Spleen (tissue), 11 donors: ENCODE measurements at regions not wholly inside any gene's neighbourhood (a gene's known extent, or its start where the extent isn't known, plus 50 kb on each side); places are given as distances from the start of the nearest gene placed in this dataset.

Experiments
- DNase-seq: peaks from one replicate; pipeline ENCODE4 v3.0.0-alpha.2; 2020
- H3K27ac ChIP-seq, 8 donors: fragments of 200-600 bp; sonication (generic) in 7 of 8; 1 replicate in 4 of 8; 2 replicates in 4 of 8; pipeline versions ENCODE4 v1.5.0 to v1.8.0; 2016 to 2021; ENCODE audit warnings: inconsistent platforms in 4 of 8, mild to moderate bottlenecking in 4 of 8, moderate library complexity in 1 of 8
- H3K27me3 ChIP-seq, 7 donors: fragments of 200-600 bp; sonication (generic) in 6 of 7; replicated peaks in 1 of 7; 1 replicate in 4 of 7; 2 replicates in 3 of 7; pipeline versions ENCODE4 v1.5.0 to v1.8.0; 2016 to 2021; ENCODE audit warnings: inconsistent platforms in 3 of 7, mild to moderate bottlenecking in 1 of 7
- H3K36me3 ChIP-seq, 6 donors: fragments of 200-600 bp; sonication (generic) in 5 of 6; 1 replicate in 4 of 6; 2 replicates in 2 of 6; pipeline versions ENCODE4 v1.5.0 to v1.8.0; 2016 to 2021; ENCODE audit warnings: inconsistent platforms in 2 of 6
- H3K4me1 ChIP-seq, 6 donors: fragments of 200-600 bp; sonication (generic) in 5 of 6; 1 replicate in 3 of 6; 2 replicates in 3 of 6; pipeline versions ENCODE4 v1.5.0 to v1.8.0; 2016 to 2021; ENCODE audit warnings: inconsistent platforms in 3 of 6
- H3K4me3 ChIP-seq, 8 donors: fragments of 200-600 bp; sonication (generic) in 7 of 8; 1 replicate in 4 of 8; 2 replicates in 4 of 8; pipeline versions ENCODE4 v1.5.0 to v1.8.0; 2016 to 2021; ENCODE audit warnings: inconsistent platforms in 4 of 8, mild to moderate bottlenecking in 4 of 8, moderate library complexity in 2 of 8
- H3K9me3 ChIP-seq, 8 donors: fragments of 200-600 bp; sonication (generic) in 7 of 8; 1 replicate in 4 of 8; 2 replicates in 4 of 8; pipeline versions ENCODE4 v1.5.0 to v1.8.0; 2016 to 2021; ENCODE audit warnings: inconsistent platforms in 4 of 8
- CTCF ChIP-seq, 11 experiments: fragments of 200-600 bp in 7 of 11; fragments of 450-650 bp in 4 of 11; sonication (generic) in 4 of 11; IDR thresholded peaks in 8 of 11; conservative IDR thresholded peaks in 3 of 11; 1 replicate in 7 of 11; 2 replicates in 4 of 11; pipeline versions ENCODE4 v1.4.0 to v1.8.0; 2016 to 2021; ENCODE audit warnings: antibody characterized with exemption in 11 of 11, inconsistent platforms in 4 of 11, mild to moderate bottlenecking in 1 of 11
- POLR2A ChIP-seq, 3 donors: fragments of 450-650 bp; IDR thresholded peaks; one replicate each; pipeline ENCODE4 v1.5.1; 2017; ENCODE audit warnings: antibody characterized with exemption in 3 of 3, mild to moderate bottlenecking in 1 of 3
- POLR2AphosphoS5 ChIP-seq, 3 donors: sonication (generic); formaldehyde crosslinking; IDR thresholded peaks; one replicate each; pipeline ENCODE4 v1.5.1; 2017; ENCODE audit warnings: antibody characterized with exemption in 3 of 3
- WGBS, 5 donors: extraction: QIAGEN DNeasy Blood & Tissue Kit in 3 of 5; methylation state at CpG; one replicate each; pipeline versions ENCODE4 v1.1.5 to v1.1.7; 2013 to 2018; 5-methylcytosine and 5-hydroxymethylcytosine counted together
- intact Hi-C: fragments of 100-400 bp; cut with DNase I; formaldehyde crosslinking; loops from one replicate; pipeline ENCODE4 v1.15.0; 2023; ENCODE audit warnings: low total_unique reads
- donor health status: healthy with polysubstance abuse.
- donor health status: DM: no; HTN: no; CAD: no; lungs with moderate emphysema.
- donor health status: DM: no; HTN: no; CAD: no.
- donor health status: Bipolar disorder and iron deficiency.
- donor health status: healthy.
- donor health status: DM: no; HTN: no; CAD: no.
- donor health status: DM: yes; HTN: yes; CAD: no.

- peaks cover 0 to 11% (median 0%) of the 10 kb centered on the region in 6 donors for H3K36me3 ChIP-seq
- peak overlapping the region in 5 of 8 donors; percentile 72 to 84 (median 79) for H3K27ac ChIP-seq
- no peak for DNase-seq
- H3K9me3 ChIP-seq: no peaks in the 10 kb centered on the region
- no peak overlapping the region for H3K4me3 ChIP-seq
- WGBS, 5 donors: 86 to 89% (median 87%) methylated on average over 4 of the region's 4 CpGs
- peaks cover 18 to 44% (median 32%) of the 10 kb centered on the region in 6 donors for H3K4me1 ChIP-seq
- TF ChIP-seq CTCF (IDR thresholded peaks at IDR 0.05 in 8 of 11, conservative IDR thresholded peaks at IDR 0.05 in 3 of 11): peak in 4 of 11 experiments; percentile 22 to 41 (median 36)
- no peak for TF ChIP-seq POLR2A (IDR thresholded peaks at IDR 0.05)
- TF ChIP-seq POLR2AphosphoS5 (IDR thresholded peaks at IDR 0.05): no peak
- intact Hi-C loops: no loop called here
- no peaks in the 10 kb centered on the region for H3K27me3 ChIP-seq
Measured at GRCh38 chr13:73767747-73768315, 366.4 kb downstream of the KLF12 start.

- Histone ChIP-seq H3K27ac (peak overlapping the region in 7 of 8 donors; percentile 15 to 84 (median 78)), H3K4me1 (peaks cover 18 to 44% (median 32%) of the 10 kb centered on the region in 6 donors), H3K27me3 (no peaks in the 10 kb centered on the region), H3K9me3 (no peaks in the 10 kb centered on the region), H3K36me3 (peaks cover 0 to 15% (median 0%) of the 10 kb centered on the region in 6 donors), H3K4me3 (no peak overlapping the region)
- no peak for DNase-seq
- intact Hi-C loops: no loop called here
- no peak for TF ChIP-seq POLR2AphosphoS5 (IDR thresholded peaks at IDR 0.05)
- no peak for TF ChIP-seq CTCF (IDR thresholded peaks at IDR 0.05 in 8 of 11, conservative IDR thresholded peaks at IDR 0.05 in 3 of 11)
- TF ChIP-seq POLR2A (IDR thresholded peaks at IDR 0.05): no peak
- WGBS, 5 donors: 37 to 54% (median 50%) methylated on average over 3 of the region's 3 CpGs
Measured at GRCh38 chr13:73767191-73767741, 366.9 kb downstream of the KLF12 start.

- H3K27me3 ChIP-seq: no peaks in the 10 kb centered on the region
- intact Hi-C loops: no loop called here
- H3K36me3 ChIP-seq: peaks cover 0 to 23% (median 0%) of the 10 kb centered on the region in 6 donors
- peak overlapping the region; percentile 58 to 84 (median 75) for H3K27ac ChIP-seq
- H3K4me3 ChIP-seq: peak overlapping the region in 3 of 8 donors; percentile 6 to 44 (median 18)
- TF ChIP-seq CTCF (IDR thresholded peaks at IDR 0.05 in 8 of 11, conservative IDR thresholded peaks at IDR 0.05 in 3 of 11) (no peak), POLR2AphosphoS5 (IDR thresholded peaks at IDR 0.05) (peak in 1 of 3 donors; percentile 52), POLR2A (IDR thresholded peaks at IDR 0.05) (no peak)
- DNase-seq: peak; percentile 88
- WGBS, 5 donors: 5 to 12% (median 5%) methylated on average over 12 of the region's 12 CpGs
- no peaks in the 10 kb centered on the region for H3K9me3 ChIP-seq
- H3K4me1 ChIP-seq: peaks cover 18 to 54% (median 32%) of the 10 kb centered on the region in 6 donors
Measured at GRCh38 chr13:73765651-73766384, 368.4 kb downstream of the KLF12 start.

GRCh38 chr13:73759434-73759833 lies 374.8 kb downstream of the KLF12 start:
- Histone ChIP-seq H3K4me1 (peaks cover 0 to 30% (median 0%) of the 10 kb centered on the region in 6 donors), H3K9me3 (no peaks in the 10 kb centered on the region), H3K36me3 (peaks cover 0 to 23% (median 0%) of the 10 kb centered on the region in 6 donors), H3K27ac (no peak overlapping the region), H3K27me3 (no peaks in the 10 kb centered on the region), H3K4me3 (no peak overlapping the region)
- 92 to 97% (median 93%) methylated on average over 5 of the region's 5 CpGs for WGBS, 5 donors
- intact Hi-C loops: loop anchor here (10.0 kb wide), 1 partner anchor 1455 kb away; no protein-coding TSS in a partner anchor
- TF ChIP-seq POLR2AphosphoS5 (IDR thresholded peaks at IDR 0.05) (no peak), CTCF (IDR thresholded peaks at IDR 0.05 in 8 of 11, conservative IDR thresholded peaks at IDR 0.05 in 3 of 11) (no peak), POLR2A (IDR thresholded peaks at IDR 0.05) (no peak)
- DNase-seq: no peak
